ENCODE measurements at regions not wholly inside any gene's neighbourhood (a gene's known extent, or its start where the extent isn't known, plus 50 kb on each side); places are given as distances from the start of the nearest gene placed in this dataset.

DNA sequence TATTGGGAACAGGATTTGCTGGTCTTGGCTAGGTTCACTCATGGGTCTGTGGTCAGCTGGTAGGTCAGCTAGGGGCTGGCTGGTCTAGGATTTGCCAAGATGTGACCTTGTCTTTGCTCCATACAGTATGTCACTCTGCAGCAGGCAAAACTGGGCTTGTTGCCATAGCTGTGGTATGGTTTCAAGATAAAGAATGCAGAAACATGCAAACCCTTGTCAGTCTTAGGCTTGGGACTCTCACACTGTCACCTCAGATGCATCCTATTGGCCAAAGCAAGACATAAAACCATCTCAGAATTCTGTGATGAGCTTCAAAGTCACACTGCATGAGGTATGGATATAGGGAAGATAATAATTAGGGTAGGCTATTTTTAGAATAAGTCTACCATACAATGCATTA, 66.6 kb upstream of the TBC1D5 start:
- Mint-ChIP-seq H3K4me3 (no peak overlapping the region), H3K9me3 (peaks cover 7% of the 10 kb centered on the region), H3K27ac (ENCODE audit: unreplicated experiment) (no peak overlapping the region), H3K27me3 (ENCODE audit: low read depth) (no peaks in the 10 kb centered on the region), H3K4me1 (no peaks in the 10 kb centered on the region), H3K36me3 (ENCODE audit: low read depth) (no peaks in the 10 kb centered on the region)
- TF ChIP-seq, protein P1, sequence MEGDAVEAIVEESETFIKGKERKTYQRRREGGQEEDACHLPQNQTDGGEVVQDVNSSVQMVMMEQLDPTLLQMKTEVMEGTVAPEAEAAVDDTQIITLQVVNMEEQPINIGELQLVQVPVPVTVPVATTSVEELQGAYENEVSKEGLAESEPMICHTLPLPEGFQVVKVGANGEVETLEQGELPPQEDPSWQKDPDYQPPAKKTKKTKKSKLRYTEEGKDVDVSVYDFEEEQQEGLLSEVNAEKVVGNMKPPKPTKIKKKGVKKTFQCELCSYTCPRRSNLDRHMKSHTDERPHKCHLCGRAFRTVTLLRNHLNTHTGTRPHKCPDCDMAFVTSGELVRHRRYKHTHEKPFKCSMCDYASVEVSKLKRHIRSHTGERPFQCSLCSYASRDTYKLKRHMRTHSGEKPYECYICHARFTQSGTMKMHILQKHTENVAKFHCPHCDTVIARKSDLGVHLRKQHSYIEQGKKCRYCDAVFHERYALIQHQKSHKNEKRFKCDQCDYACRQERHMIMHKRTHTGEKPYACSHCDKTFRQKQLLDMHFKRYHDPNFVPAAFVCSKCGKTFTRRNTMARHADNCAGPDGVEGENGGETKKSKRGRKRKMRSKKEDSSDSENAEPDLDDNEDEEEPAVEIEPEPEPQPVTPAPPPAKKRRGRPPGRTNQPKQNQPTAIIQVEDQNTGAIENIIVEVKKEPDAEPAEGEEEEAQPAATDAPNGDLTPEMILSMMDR (conservative IDR thresholded peaks at IDR 0.05): no peak
- no peak for DNase-seq (ENCODE audit: low read depth, low spot score)

DNA sequence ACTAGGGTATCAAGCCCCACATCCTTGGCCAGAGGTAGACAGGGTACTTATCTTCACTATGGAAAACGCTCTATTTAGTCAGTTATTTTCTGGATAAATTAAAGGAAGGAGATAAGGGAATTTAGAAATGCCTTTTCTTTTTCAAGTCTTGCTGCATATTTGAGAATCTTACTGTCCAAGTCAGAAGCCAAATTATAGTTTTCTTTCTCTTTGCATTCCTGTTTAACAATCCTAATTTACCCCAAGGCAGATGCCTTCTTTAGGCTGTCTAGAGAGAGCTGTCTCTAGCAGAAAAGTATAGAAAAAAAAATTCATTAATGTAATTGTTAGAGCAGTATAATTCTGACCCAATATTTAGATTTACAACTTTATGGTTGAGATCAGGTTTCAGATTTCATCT, 64.4 kb upstream of the TBC1D5 start:
- no peak overlapping the region for H3K4me3 Mint-ChIP-seq
- peaks cover 15% of the 10 kb centered on the region for H3K4me1 Mint-ChIP-seq
- no peaks in the 10 kb centered on the region for H3K36me3 Mint-ChIP-seq (ENCODE audit: low read depth)
- H3K27me3 Mint-ChIP-seq (ENCODE audit: low read depth): no peaks in the 10 kb centered on the region
- no peak overlapping the region for H3K27ac Mint-ChIP-seq (ENCODE audit: unreplicated experiment)
- DNase-seq (ENCODE audit: low read depth, low spot score): no peak
- TF ChIP-seq, protein P1 (conservative IDR thresholded peaks at IDR 0.05): no peak
- peaks cover 4% of the 10 kb centered on the region for H3K9me3 Mint-ChIP-seq

DNA sequence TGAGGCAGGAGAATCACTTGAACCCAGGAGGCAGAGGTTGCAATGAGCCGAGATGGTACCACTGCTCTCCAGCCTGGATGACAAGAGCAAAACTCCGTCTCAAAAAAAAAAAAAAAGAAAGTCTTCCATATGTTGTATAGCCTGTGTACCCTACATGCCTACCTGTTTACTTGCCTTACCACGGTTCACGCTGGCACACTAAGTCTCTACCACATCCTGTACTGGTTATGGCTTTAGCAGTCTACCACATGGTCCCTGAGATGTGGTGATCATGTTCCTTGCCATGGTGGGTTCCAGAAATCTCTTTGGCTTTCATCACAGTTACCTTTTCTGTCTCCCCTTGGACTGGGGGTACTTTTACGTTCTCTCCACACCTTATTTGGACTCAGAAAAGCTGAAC, 63.8 kb upstream of the TBC1D5 start:
- no peak overlapping the region for H3K27ac Mint-ChIP-seq (ENCODE audit: unreplicated experiment)
- H3K9me3 Mint-ChIP-seq: no peaks in the 10 kb centered on the region
- peaks cover 15% of the 10 kb centered on the region for H3K4me1 Mint-ChIP-seq
- no peak overlapping the region for H3K4me3 Mint-ChIP-seq
- H3K27me3 Mint-ChIP-seq (ENCODE audit: low read depth): no peaks in the 10 kb centered on the region
- no peaks in the 10 kb centered on the region for H3K36me3 Mint-ChIP-seq (ENCODE audit: low read depth)
- no peak for DNase-seq (ENCODE audit: low read depth, low spot score)
- TF ChIP-seq, protein P1 (conservative IDR thresholded peaks at IDR 0.05): no peak

DNA sequence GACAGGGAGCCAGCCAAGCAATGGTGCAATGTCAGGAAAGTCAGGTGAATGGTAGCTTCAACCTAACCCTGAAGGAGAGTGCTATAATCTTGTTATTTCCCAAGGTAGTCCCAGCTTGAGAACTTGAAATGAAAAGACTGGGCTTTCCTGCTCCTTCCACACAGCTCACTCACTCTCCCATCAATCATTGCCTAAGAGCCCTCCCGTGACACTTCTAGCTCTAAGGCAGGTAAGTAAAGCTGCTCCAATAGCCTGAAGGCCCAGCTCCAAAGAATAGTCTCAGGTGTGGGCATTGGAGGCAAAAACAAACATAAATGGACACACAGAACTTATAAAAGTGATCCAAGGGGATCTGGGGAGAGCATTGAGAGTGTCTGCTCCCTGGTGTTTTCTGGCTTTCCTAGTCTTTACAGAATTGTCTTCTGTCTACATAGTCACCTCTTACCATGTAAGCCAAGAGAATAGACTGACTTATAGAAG, 63.1 kb upstream of the TBC1D5 start:
- no peak overlapping the region for H3K27ac Mint-ChIP-seq (ENCODE audit: unreplicated experiment)

GRCh38 chr3:17802950-17803349, 60.5 kb upstream of the TBC1D5 start:
- Mint-ChIP-seq H3K36me3 (ENCODE audit: low read depth) (no peaks in the 10 kb centered on the region), H3K4me3 (no peak overlapping the region)

More for the DNA sequence above, 63.1 kb upstream of the TBC1D5 start:
- H3K4me1 Mint-ChIP-seq: peaks cover 15% of the 10 kb centered on the region
- TF ChIP-seq, protein P1 (conservative IDR thresholded peaks at IDR 0.05): no peak
- no peak for DNase-seq (ENCODE audit: low read depth, low spot score)
- no peaks in the 10 kb centered on the region for H3K27me3 Mint-ChIP-seq (ENCODE audit: low read depth)
- no peaks in the 10 kb centered on the region for H3K9me3 Mint-ChIP-seq
- no peak overlapping the region for H3K4me3 Mint-ChIP-seq
- no peaks in the 10 kb centered on the region for H3K36me3 Mint-ChIP-seq (ENCODE audit: low read depth)

More at GRCh38 chr3:17802950-17803349, 60.5 kb upstream of the TBC1D5 start:
- no peak overlapping the region for H3K27ac Mint-ChIP-seq (ENCODE audit: unreplicated experiment)
- H3K9me3 Mint-ChIP-seq: no peaks in the 10 kb centered on the region
- H3K4me1 Mint-ChIP-seq: peaks cover 15% of the 10 kb centered on the region
- no peak for DNase-seq (ENCODE audit: low read depth, low spot score)
- TF ChIP-seq, protein P1 (conservative IDR thresholded peaks at IDR 0.05): no peak
- no peaks in the 10 kb centered on the region for H3K27me3 Mint-ChIP-seq (ENCODE audit: low read depth)
